Smooth muscle cell (in vitro differentiated cells): ENCODE measurements at regions not wholly inside any gene's neighbourhood (a gene's known extent, or its start where the extent isn't known, plus 50 kb on each side); places are given as distances from the start of the nearest gene placed in this dataset.

Experiments used
- DNase-seq: peaks from one replicate; lab custom pipeline; 2025; ENCODE audit not compliant: unreplicated experiment; lab: John Stamatoyannopoulos, UW
- H2AFZ ChIP-seq: fragments of 200-600 bp; sonication (generic); 2 replicates; pipeline ENCODE4 v1.6.0; 2016; ENCODE audit warnings: antibody characterized with exemption, low read depth, mild to moderate bottlenecking
- H3F3A ChIP-seq: fragments of 200-600 bp; sonication (generic); 2 replicates; pipeline ENCODE4 v1.6.0; 2017; ENCODE audit warnings: antibody characterized with exemption, low read depth
- H3K27ac ChIP-seq: fragments of 200-600 bp; sonication (generic); 2 replicates; pipeline ENCODE4 v1.5.1; 2016; ENCODE audit warnings: low read depth, mild to moderate bottlenecking
- H3K27me3 ChIP-seq: fragments of 200-600 bp; sonication (generic); 2 replicates; pipeline ENCODE4 v1.6.1; 2016; ENCODE audit warnings: low read depth, mild to moderate bottlenecking
- H3K36me3 ChIP-seq: fragments of 200-600 bp; sonication (generic); 2 replicates; pipeline ENCODE4 v1.5.1; 2016; ENCODE audit warnings: low read depth
- H3K4me1 ChIP-seq: fragments of 200-600 bp; sonication (generic); 2 replicates; pipeline ENCODE4 v1.5.1; 2016; ENCODE audit warnings: low read depth
- H3K4me2 ChIP-seq: fragments of 200-600 bp; sonication (generic); 2 replicates; pipeline ENCODE4 v1.6.0; 2016; ENCODE audit warnings: mild to moderate bottlenecking
- H3K4me3 ChIP-seq: fragments of 200-600 bp; sonication (generic); 2 replicates; pipeline ENCODE4 v1.5.1; 2016; ENCODE audit warnings: mild to moderate bottlenecking
- H3K79me2 ChIP-seq: fragments of 200-600 bp; sonication (generic); 2 replicates; pipeline ENCODE4 v1.6.0; 2016; ENCODE audit warnings: low read depth, mild to moderate bottlenecking
- H3K9ac ChIP-seq: fragments of 200-600 bp; sonication (generic); 2 replicates; pipeline ENCODE4 v1.6.0; 2016; ENCODE audit warnings: low read depth
- H3K9me3 ChIP-seq: fragments of 200-600 bp; sonication (generic); replicated peaks from 2 replicates; pipeline ENCODE4 v1.5.1; 2016; ENCODE audit warnings: low read depth
- H4K20me1 ChIP-seq: fragments of 200-600 bp; sonication (generic); 2 replicates; pipeline ENCODE4 v1.6.0; 2016; ENCODE audit warnings: low read depth
- WGBS: methylation state at CpG from one replicate; pipeline ENCODE4 v1.1.7; 2016; ENCODE audit warnings: low lambda C conversion rate; 5-methylcytosine and 5-hydroxymethylcytosine counted together
- TF ChIP-seq, protein P1 (sequence below): fragments of 200-600 bp; sonication (generic); IDR thresholded peaks from 2 replicates; pipeline ENCODE4 v1.5.1; 2017; ENCODE audit warnings: borderline replicate concordance, mild to moderate bottlenecking, antibody characterized with exemption; ENCODE audit not compliant: insufficient read depth, poor library complexity, severe bottlenecking

DNA sequence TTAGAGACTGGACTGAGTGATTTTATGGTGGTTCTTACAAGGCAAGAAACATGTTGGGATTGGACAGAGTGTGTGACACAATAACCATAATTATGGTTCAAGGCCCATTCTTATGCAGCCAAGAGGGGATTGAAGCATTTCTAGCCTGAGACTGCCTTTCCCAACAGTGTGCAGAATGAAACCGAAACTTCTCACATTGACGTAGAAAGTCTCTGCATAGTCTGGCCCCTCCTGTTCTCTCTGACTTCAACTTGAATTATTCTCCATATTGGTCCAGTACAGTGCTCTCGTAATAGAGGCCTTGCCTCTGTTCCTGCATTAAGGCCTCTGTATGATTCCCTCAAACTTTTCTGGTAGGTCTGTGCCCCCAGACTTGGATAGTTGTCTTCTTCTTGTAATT lies 138.3 kb downstream of the DIPK2A start:
- Histone ChIP-seq H3K27me3 (no peaks in the 10 kb centered on the region), H3K9me3 (no peaks in the 10 kb centered on the region), H3K4me1 (peaks cover 5% of the 10 kb centered on the region), H3K4me3 (no peak overlapping the region), H3K4me2 (no peak overlapping the region), H4K20me1 (no peaks in the 10 kb centered on the region), H3K36me3 (no peaks in the 10 kb centered on the region), H3K9ac (no peak overlapping the region), H3K79me2 (no peaks in the 10 kb centered on the region), H2AFZ (no peak overlapping the region), H3K27ac (no peak overlapping the region), H3F3A (no peaks in the 10 kb centered on the region)
- WGBS, result 97% methylated on average over 3 of the region's 3 CpGs
- TF ChIP-seq, protein P1, sequence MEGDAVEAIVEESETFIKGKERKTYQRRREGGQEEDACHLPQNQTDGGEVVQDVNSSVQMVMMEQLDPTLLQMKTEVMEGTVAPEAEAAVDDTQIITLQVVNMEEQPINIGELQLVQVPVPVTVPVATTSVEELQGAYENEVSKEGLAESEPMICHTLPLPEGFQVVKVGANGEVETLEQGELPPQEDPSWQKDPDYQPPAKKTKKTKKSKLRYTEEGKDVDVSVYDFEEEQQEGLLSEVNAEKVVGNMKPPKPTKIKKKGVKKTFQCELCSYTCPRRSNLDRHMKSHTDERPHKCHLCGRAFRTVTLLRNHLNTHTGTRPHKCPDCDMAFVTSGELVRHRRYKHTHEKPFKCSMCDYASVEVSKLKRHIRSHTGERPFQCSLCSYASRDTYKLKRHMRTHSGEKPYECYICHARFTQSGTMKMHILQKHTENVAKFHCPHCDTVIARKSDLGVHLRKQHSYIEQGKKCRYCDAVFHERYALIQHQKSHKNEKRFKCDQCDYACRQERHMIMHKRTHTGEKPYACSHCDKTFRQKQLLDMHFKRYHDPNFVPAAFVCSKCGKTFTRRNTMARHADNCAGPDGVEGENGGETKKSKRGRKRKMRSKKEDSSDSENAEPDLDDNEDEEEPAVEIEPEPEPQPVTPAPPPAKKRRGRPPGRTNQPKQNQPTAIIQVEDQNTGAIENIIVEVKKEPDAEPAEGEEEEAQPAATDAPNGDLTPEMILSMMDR, result no peak
- no peak for DNase-seq

GRCh38 chr3:144112036-144112435 lies 140.4 kb downstream of the DIPK2A start:
- no peak overlapping the region for H3K27ac ChIP-seq
- WGBS, result 82% methylated on average over 2 of the region's 2 CpGs
- no peaks in the 10 kb centered on the region for H3F3A ChIP-seq
- H3K79me2 ChIP-seq, result no peaks in the 10 kb centered on the region
- H3K4me3 ChIP-seq, result no peak overlapping the region
- no peaks in the 10 kb centered on the region for H3K27me3 ChIP-seq
- H3K4me1 ChIP-seq, result peaks cover 8% of the 10 kb centered on the region
- H3K4me2 ChIP-seq, result no peak overlapping the region
- no peak for DNase-seq
- H3K9ac ChIP-seq, result no peak overlapping the region
- H3K36me3 ChIP-seq, result no peaks in the 10 kb centered on the region
- TF ChIP-seq, protein P1, result no peak
- H4K20me1 ChIP-seq, result no peaks in the 10 kb centered on the region
- no peaks in the 10 kb centered on the region for H3K9me3 ChIP-seq
- H2AFZ ChIP-seq, result no peak overlapping the region

DNA sequence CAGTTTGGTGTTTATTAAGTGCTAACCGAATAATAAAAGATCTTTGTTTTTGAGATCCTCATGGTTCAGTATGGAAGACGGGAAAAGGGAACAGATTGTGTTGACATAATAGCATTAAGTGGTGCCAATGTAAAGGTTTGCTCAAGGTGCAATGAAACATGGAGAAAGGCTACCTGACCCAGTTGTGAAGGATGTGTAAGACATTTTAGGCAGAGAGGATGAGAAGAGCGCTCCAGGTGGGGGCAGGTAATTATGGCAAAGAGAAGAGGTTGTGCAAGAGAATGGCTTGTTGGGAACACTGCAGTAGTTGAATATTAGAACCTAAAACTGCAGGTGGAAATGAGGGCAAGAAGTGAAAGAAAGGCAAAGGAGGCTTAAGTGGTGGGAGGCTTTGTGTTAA lies 140.8 kb downstream of the DIPK2A start:
- no peaks in the 10 kb centered on the region for H3K36me3 ChIP-seq
- DNase-seq, result no peak
- H3K27ac ChIP-seq, result no peak overlapping the region
- no peak overlapping the region for H3K4me3 ChIP-seq
- TF ChIP-seq, protein P1, result no peak
- peaks cover 8% of the 10 kb centered on the region for H3K4me1 ChIP-seq
- H2AFZ ChIP-seq, result no peak overlapping the region
- no peaks in the 10 kb centered on the region for H3K27me3 ChIP-seq
- WGBS, result 97% methylated on average over 3 of the region's 3 CpGs
- no peak overlapping the region for H3K9ac ChIP-seq
- no peaks in the 10 kb centered on the region for H3F3A ChIP-seq
- H3K79me2 ChIP-seq, result no peaks in the 10 kb centered on the region
- H3K9me3 ChIP-seq, result no peaks in the 10 kb centered on the region
- H4K20me1 ChIP-seq, result no peaks in the 10 kb centered on the region
- no peak overlapping the region for H3K4me2 ChIP-seq

DNA sequence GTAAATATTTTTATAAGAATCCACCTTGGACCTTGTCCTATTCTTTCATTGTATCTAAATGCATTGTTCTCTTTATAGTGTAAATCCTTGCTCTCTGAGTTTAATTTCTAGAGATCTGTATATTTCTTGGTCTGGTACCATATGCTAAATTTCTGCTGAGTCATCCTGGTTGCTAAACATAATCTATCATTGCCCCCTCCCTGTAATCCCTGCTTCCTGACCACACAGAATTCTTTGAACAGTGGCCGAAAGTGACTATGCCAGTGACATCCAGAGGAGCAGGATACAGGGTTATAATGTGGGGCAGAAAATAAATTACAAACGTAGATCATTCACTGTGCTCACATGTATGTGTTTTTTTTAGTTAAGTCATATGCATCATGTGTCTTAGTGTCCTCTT lies 143.1 kb downstream of the DIPK2A start:
- Histone ChIP-seq H3K4me1 (peaks cover 8% of the 10 kb centered on the region), H4K20me1 (no peaks in the 10 kb centered on the region), H3K27ac (no peak overlapping the region), H3K9ac (no peak overlapping the region), H3K4me2 (peak overlapping the region; percentile 37), H3K36me3 (no peaks in the 10 kb centered on the region), H3K27me3 (no peaks in the 10 kb centered on the region), H3F3A (no peaks in the 10 kb centered on the region), H3K79me2 (no peaks in the 10 kb centered on the region), H3K4me3 (no peak overlapping the region), H2AFZ (peak overlapping the region; percentile 26), H3K9me3 (no peaks in the 10 kb centered on the region)
- TF ChIP-seq, protein P1, result no peak
- DNase-seq, result no peak
- 16% methylated on average over 2 of the region's 2 CpGs for WGBS
